CD14-positive monocyte (primary cell): ENCODE measurements at regions not wholly inside any gene's neighbourhood (a gene's known extent, or its start where the extent isn't known, plus 50 kb on each side); places are given as distances from the start of the nearest gene placed in this dataset.
A peak's percentile ranks its signal among the peaks of the same experiment; 100 is the strongest.

ENCODE experiments used
- DNase-seq, 3 donors: peaks; one replicate each; pipeline ENCODE4 v3.0.0-alpha.2; 2011 to 2022
- H2AFZ ChIP-seq: 2 replicates; pipeline ENCODE4 v1.6.0; 2012; ENCODE audit warnings: mild to moderate bottlenecking, low read depth, low read length, inconsistent platforms; ENCODE audit not compliant: insufficient read depth, poor library complexity, severe bottlenecking
- H3K27ac ChIP-seq, 2 donors: 1 replicate in 1 of 2; 2 replicates in 1 of 2; pipeline ENCODE4 v1.5.1; 2012 to 2013; ENCODE audit warnings: low read length in 2 of 2, control low read depth in 1 of 2, inconsistent platforms in 1 of 2, low read depth in 1 of 2, mild to moderate bottlenecking in 1 of 2
- H3K27me3 ChIP-seq, 2 donors: one replicate each; pipeline versions ENCODE4 v1.6.0 to v1.6.1; 2011 to 2013; ENCODE audit warnings: low read length in 2 of 2; ENCODE audit not compliant: control insufficient read depth in 2 of 2, insufficient read depth in 2 of 2
- H3K36me3 ChIP-seq, 2 donors: replicated peaks in 1 of 2; 1 replicate in 1 of 2; 2 replicates in 1 of 2; pipeline versions ENCODE4 v1.5.1 to v1.6.1; 2012 to 2013; ENCODE audit warnings: low read length in 2 of 2, control low read depth in 1 of 2, inconsistent platforms in 1 of 2, mild to moderate bottlenecking in 1 of 2; ENCODE audit not compliant: insufficient read depth in 2 of 2, control insufficient read depth in 1 of 2
- H3K4me1 ChIP-seq, 2 donors: 1 replicate in 1 of 2; 2 replicates in 1 of 2; pipeline versions ENCODE4 v1.5.1 to v1.6.1; 2012 to 2013; ENCODE audit warnings: low read length in 2 of 2, control low read depth in 1 of 2, inconsistent platforms in 1 of 2, mild to moderate bottlenecking in 1 of 2, moderate library complexity in 1 of 2; ENCODE audit not compliant: insufficient read depth in 2 of 2, control insufficient read depth in 1 of 2
- H3K4me2 ChIP-seq: replicated peaks from 2 replicates; pipeline ENCODE3; 2012; ENCODE audit warnings: low read length, moderate library complexity, mild to moderate bottlenecking; ENCODE audit not compliant: poor library complexity, severe bottlenecking; ENCODE audit errors: extremely low read depth
- H3K4me3 ChIP-seq, 3 experiments: fragments of 200-600 bp in 1 of 3; sonication (generic) in 1 of 3; replicated peaks in 1 of 3; 1 replicate in 2 of 3; 2 replicates in 1 of 3; pipeline ENCODE4 v1.5.1; 2011 to 2013; ENCODE audit warnings: low read length in 3 of 3, mild to moderate bottlenecking in 3 of 3, control low read depth in 2 of 3, low read depth in 2 of 3, inconsistent platforms in 1 of 3, moderate library complexity in 1 of 3
- H3K79me2 ChIP-seq: 2 replicates; pipeline ENCODE4 v1.6.0; 2012; ENCODE audit warnings: mild to moderate bottlenecking, control low read depth, inconsistent platforms, low read length, moderate library complexity; ENCODE audit not compliant: insufficient read depth
- H3K9ac ChIP-seq: 2 replicates; pipeline ENCODE4 v1.6.0; 2017; ENCODE audit warnings: low read length, mild to moderate bottlenecking; ENCODE audit not compliant: insufficient read depth, poor library complexity, severe bottlenecking
- H3K9me3 ChIP-seq, 2 donors: replicated peaks in 1 of 2; 1 replicate in 1 of 2; 2 replicates in 1 of 2; pipeline versions ENCODE4 v1.5.1 to v1.6.1; 2012 to 2013; ENCODE audit warnings: low read length in 2 of 2, control low read depth in 1 of 2; ENCODE audit not compliant: control insufficient read depth in 1 of 2, insufficient read depth in 1 of 2
- H4K20me1 ChIP-seq: 2 replicates; pipeline ENCODE4 v1.6.0; 2012; ENCODE audit warnings: mild to moderate bottlenecking, low read length, control low read depth, moderate library complexity; ENCODE audit not compliant: insufficient read depth
- H3K27ac Mint-ChIP-seq, 7 donors: one replicate each; pipeline ENCODE4 v1.8.0; 2020; ENCODE audit warnings: mild to moderate bottlenecking in 7 of 7, mixed read lengths in 7 of 7, moderate library complexity in 6 of 7, inconsistent platforms in 2 of 7
- H3K27me3 Mint-ChIP-seq, 3 donors: one replicate each; pipeline ENCODE4 v1.8.0; 2021 to 2022; ENCODE audit warnings: low read depth in 3 of 3, mild to moderate bottlenecking in 3 of 3, mixed read lengths in 3 of 3, moderate library complexity in 3 of 3, inconsistent platforms in 1 of 3
- H3K36me3 Mint-ChIP-seq, 2 donors: one replicate each; pipeline ENCODE4 v1.8.0; 2020; ENCODE audit warnings: mixed read lengths in 2 of 2, inconsistent platforms in 1 of 2, mild to moderate bottlenecking in 1 of 2
- H3K4me1 Mint-ChIP-seq: one replicate; pipeline ENCODE4 v1.8.0; 2020; ENCODE audit warnings: mild to moderate bottlenecking, mixed read lengths
- H3K4me3 Mint-ChIP-seq, 2 donors: one replicate each; pipeline ENCODE4 v1.8.0; 2020; ENCODE audit warnings: mild to moderate bottlenecking in 2 of 2, mixed read lengths in 2 of 2, moderate library complexity in 1 of 2
- H3K9me3 Mint-ChIP-seq, 7 donors: one replicate each; pipeline ENCODE4 v1.8.0; 2020 to 2022; ENCODE audit warnings: mixed read lengths in 7 of 7, mild to moderate bottlenecking in 6 of 7, moderate library complexity in 6 of 7, inconsistent platforms in 2 of 7
- CTCF ChIP-seq: fragments of 200-600 bp; IDR thresholded peaks from one replicate; pipeline ENCODE4 v1.8.0; 2022; ENCODE audit warnings: antibody characterized with exemption, mild to moderate bottlenecking
- WGBS: methylation state at CpG from one replicate; pipeline ENCODE4 v1.1.5; 2013; ENCODE audit warnings: missing lambda C conversion rate; ENCODE audit not compliant: insufficient coverage; 5-methylcytosine and 5-hydroxymethylcytosine counted together
- intact Hi-C, 2 donors: fragments of 100-400 bp; cut with micrococcal nuclease; formaldehyde crosslinking; loops; one replicate each; pipeline versions ENCODE4 v1.15.0 to v1.15.1; 2023

- H3K4me2 ChIP-seq: no peak overlapping the region
- no peaks in the 10 kb centered on the region for H4K20me1 ChIP-seq
- no peaks in the 10 kb centered on the region for H3K79me2 ChIP-seq
- Mint-ChIP-seq H3K36me3 (no peaks in the 10 kb centered on the region), H3K9me3 (no peaks in the 10 kb centered on the region), H3K4me1 (no peaks in the 10 kb centered on the region), H3K27ac (peak overlapping the region in 1 of 7 donors; percentile 36), H3K4me3 (no peak overlapping the region), H3K27me3 (peaks cover 16 to 26% (median 22%) of the 10 kb centered on the region in 3 donors)
- TF ChIP-seq CTCF: no peak
- H2AFZ ChIP-seq: no peak overlapping the region
- H3K27me3 ChIP-seq: peaks cover 0 to 11% of the 10 kb centered on the region in 2 donors
- no peaks in the 10 kb centered on the region for H3K9me3 ChIP-seq
- DNase-seq: no peak
- H3K9ac ChIP-seq: no peak overlapping the region
- WGBS: no CpG with 5 or more reads among the region's 5 CpGs
- intact Hi-C loops: no loop called here
- H3K4me3 ChIP-seq: no peak overlapping the region
- H3K36me3 ChIP-seq: no peaks in the 10 kb centered on the region
- no peak overlapping the region for H3K27ac ChIP-seq
- H3K4me1 ChIP-seq: no peaks in the 10 kb centered on the region
Measured at GRCh38 chr22:22180738-22181285, 63.8 kb upstream of the VPREB1 start.

- no peaks in the 10 kb centered on the region for H3K9me3 Mint-ChIP-seq
- Histone ChIP-seq H3K27me3 (peaks cover 0 to 11% of the 10 kb centered on the region in 2 donors), H3K4me3 (no peak overlapping the region), H3K4me2 (no peak overlapping the region), H3K4me1 (no peaks in the 10 kb centered on the region), H4K20me1 (no peaks in the 10 kb centered on the region), H3K9me3 (no peaks in the 10 kb centered on the region), H2AFZ (no peak overlapping the region), H3K9ac (no peak overlapping the region), H3K36me3 (no peaks in the 10 kb centered on the region), H3K27ac (no peak overlapping the region), H3K79me2 (no peaks in the 10 kb centered on the region)
- intact Hi-C loops: no loop called here
- H3K4me1 Mint-ChIP-seq: no peaks in the 10 kb centered on the region
- no peak for DNase-seq
- WGBS: no CpG with 5 or more reads among the region's 3 CpGs
- no peak overlapping the region for H3K4me3 Mint-ChIP-seq
- no peaks in the 10 kb centered on the region for H3K36me3 Mint-ChIP-seq
- H3K27me3 Mint-ChIP-seq: peaks cover 14 to 18% (median 16%) of the 10 kb centered on the region in 3 donors
- peak overlapping the region in 1 of 7 donors; percentile 21 for H3K27ac Mint-ChIP-seq
- TF ChIP-seq CTCF: no peak
Measured at GRCh38 chr22:22179858-22180257, 64.7 kb upstream of the VPREB1 start.
